Right atrium auricular region (tissue), 2 donors: ENCODE measurements at regions not wholly inside any gene's neighbourhood (a gene's known extent, or its start where the extent isn't known, plus 50 kb on each side); places are given as distances from the start of the nearest gene placed in this dataset.
"Not testable (repeated sequence)": the region's sequence is repeated elsewhere in the genome, so short reads cannot be mapped to it uniquely, and the experiment has no call there.

ENCODE experiments used
- DNase-seq: peaks from one replicate; pipeline ENCODE4 v3.0.0-alpha.2; 2019; ENCODE audit warnings: low spot score
- H3K27ac ChIP-seq, 2 donors: fragments of 200-600 bp; sonication (generic); 1 replicate in 1 of 2; 2 replicates in 1 of 2; pipeline ENCODE4 v1.5.1; 2016 to 2019
- H3K27me3 ChIP-seq, 2 donors: fragments of 200-600 bp; sonication (generic); one replicate each; pipeline versions ENCODE4 v1.5.1 to v1.6.0; 2017 to 2019
- H3K36me3 ChIP-seq: fragments of 200-600 bp; sonication (generic); one replicate; pipeline ENCODE4 v1.5.1; 2016
- H3K4me1 ChIP-seq, 2 donors: fragments of 200-600 bp; sonication (generic); one replicate each; pipeline versions ENCODE4 v1.5.1 to v1.6.0; 2017 to 2019
- H3K4me3 ChIP-seq, 2 donors: fragments of 200-600 bp; sonication (generic); 1 replicate in 1 of 2; 2 replicates in 1 of 2; pipeline ENCODE4 v1.5.1; 2017 to 2019; ENCODE audit warnings: mild to moderate bottlenecking in 1 of 2, moderate library complexity in 1 of 2
- H3K9me3 ChIP-seq, 2 donors: fragments of 200-600 bp; sonication (generic); one replicate each; pipeline ENCODE4 v1.5.1; 2019
- CTCF ChIP-seq, 2 donors: fragments of 200-600 bp; sonication (generic); IDR thresholded peaks; one replicate each; pipeline ENCODE4 v1.5.1; 2019; ENCODE audit warnings: antibody characterized with exemption in 2 of 2

DNA sequence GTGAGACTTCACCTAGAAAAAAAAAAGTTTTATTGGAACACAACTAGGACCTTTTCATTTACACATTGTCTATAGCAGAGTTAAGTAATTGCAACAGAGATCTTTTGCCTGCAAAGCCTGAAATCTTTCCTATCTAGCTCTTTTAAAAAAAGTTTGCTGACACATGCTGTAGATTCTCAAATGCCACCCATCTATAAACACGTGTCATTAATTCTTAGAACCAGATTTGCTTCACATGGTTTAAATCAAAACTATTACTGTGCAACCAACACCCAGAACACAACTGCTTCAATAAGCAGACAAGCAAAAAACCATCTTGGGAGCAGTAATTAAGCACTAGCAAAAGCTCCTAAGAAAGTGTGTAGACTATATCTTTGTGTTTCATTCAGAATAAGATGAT lies 55.0 kb downstream of the OXSM start:
- no peak for DNase-seq
- Histone ChIP-seq H3K27me3 (no peaks in the 10 kb centered on the region), H3K4me3 (no peak overlapping the region), H3K36me3 (no peaks in the 10 kb centered on the region), H3K27ac (no peak overlapping the region), H3K4me1 (no peaks in the 10 kb centered on the region), H3K9me3 (no peaks in the 10 kb centered on the region)
- TF ChIP-seq CTCF (IDR thresholded peaks at IDR 0.05) = no peak

DNA sequence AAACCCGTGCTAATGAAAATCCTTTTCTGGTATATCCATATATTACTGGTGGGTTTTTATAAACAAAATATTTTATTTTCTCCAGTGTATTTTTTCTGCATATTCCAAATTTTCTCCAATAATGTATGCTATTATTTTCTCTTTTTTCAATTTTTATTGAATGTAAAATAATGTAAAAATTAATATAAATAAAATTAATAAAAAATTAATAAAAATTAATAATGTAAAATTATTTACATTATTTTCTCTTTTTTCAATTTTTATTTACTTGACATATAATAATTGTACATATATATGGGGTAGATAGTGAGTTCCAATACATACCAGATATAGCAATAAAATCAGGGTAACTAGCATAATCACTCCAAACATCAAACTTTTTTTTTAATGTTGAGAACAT lies 56.4 kb downstream of the OXSM start:
- H3K4me1 ChIP-seq = no peaks in the 10 kb centered on the region
- no peaks in the 10 kb centered on the region for H3K27me3 ChIP-seq
- DNase-seq = no peak
- no peaks in the 10 kb centered on the region for H3K36me3 ChIP-seq
- no peak overlapping the region for H3K4me3 ChIP-seq
- no peak for TF ChIP-seq CTCF (IDR thresholded peaks at IDR 0.05)
- no peak overlapping the region for H3K27ac ChIP-seq
- no peaks in the 10 kb centered on the region for H3K9me3 ChIP-seq

DNA sequence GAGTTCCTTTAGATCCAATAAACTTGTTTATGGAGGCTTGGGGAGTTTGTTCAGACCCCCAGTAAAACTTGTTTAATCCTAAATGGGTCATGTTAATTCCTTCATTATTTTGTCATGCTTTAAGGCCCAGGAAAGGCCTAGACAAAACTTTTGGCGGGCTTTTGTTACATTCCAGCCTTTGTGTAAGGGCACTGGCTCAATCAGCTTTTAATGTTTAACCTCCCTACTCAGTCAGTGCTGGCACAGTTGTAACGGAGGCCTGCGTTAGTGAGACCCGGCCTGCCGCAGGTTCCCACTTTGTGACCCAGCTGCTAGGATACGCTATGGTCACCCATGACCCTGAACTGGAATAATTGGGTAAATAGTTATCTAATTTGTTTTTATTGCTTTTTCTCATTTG lies 59.2 kb downstream of the OXSM start:
- no peaks in the 10 kb centered on the region for H3K9me3 ChIP-seq
- H3K4me1 ChIP-seq = no peaks in the 10 kb centered on the region
- H3K4me3 ChIP-seq = no peak overlapping the region
- TF ChIP-seq CTCF (IDR thresholded peaks at IDR 0.05) = no peak
- H3K36me3 ChIP-seq = no peaks in the 10 kb centered on the region
- H3K27me3 ChIP-seq = no peaks in the 10 kb centered on the region
- no peak for DNase-seq
- no peak overlapping the region for H3K27ac ChIP-seq

- H3K9me3 ChIP-seq = no peaks in the 10 kb centered on the region
- H3K36me3 ChIP-seq = no peaks in the 10 kb centered on the region
- H3K27ac ChIP-seq = no peak overlapping the region
- no peak for DNase-seq
- H3K4me1 ChIP-seq = no peaks in the 10 kb centered on the region
- H3K27me3 ChIP-seq = no peaks in the 10 kb centered on the region
- H3K4me3 ChIP-seq = no peak overlapping the region
- no peak for TF ChIP-seq CTCF (IDR thresholded peaks at IDR 0.05)
Observed at GRCh38 chr3:25849641-25850385, 59.9 kb downstream of the OXSM start.

DNA sequence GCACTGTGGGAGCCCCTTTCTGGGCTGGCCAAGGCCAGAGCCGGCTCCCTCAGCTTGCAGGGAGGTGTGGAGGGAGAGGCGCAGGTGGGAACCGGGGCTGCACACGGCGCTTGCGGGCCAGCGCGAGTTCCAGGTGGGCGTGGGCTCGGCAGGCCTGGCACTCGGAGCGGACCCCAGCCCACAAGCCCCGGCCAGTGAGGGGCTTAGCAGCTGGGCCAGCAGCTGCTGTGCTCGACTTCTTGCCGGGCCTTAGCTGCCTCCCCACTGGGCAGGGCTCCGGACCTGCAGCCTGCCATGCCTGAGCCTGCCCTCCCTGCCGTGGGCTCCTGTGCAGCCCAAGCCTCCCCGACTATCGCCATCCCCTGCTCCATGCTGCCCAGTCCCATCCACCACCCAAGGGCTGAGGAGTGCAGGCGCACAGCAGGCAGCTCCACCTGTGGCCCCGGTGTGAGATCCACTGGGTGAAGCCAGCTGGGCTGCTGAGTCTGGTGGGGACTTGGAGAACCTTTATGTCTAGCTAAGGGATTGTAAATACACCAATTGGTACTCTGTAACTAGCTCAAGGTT lies 61.9 kb downstream of the OXSM start:
- H3K36me3 ChIP-seq, H3K27me3 ChIP-seq, H3K4me3 ChIP-seq, H3K4me1 ChIP-seq, DNase-seq, H3K9me3 ChIP-seq, H3K27ac ChIP-seq: not testable (repeated sequence)

- no peaks in the 10 kb centered on the region for H3K27me3 ChIP-seq
Observed at GRCh38 chr3:25854214-25854613, 64.3 kb downstream of the OXSM start.

More at GRCh38 chr3:25854214-25854613, 64.3 kb downstream of the OXSM start:
- Histone ChIP-seq H3K4me1 (no peaks in the 10 kb centered on the region), H3K9me3 (no peaks in the 10 kb centered on the region), H3K36me3 (no peaks in the 10 kb centered on the region), H3K4me3 (no peak overlapping the region), H3K27ac (no peak overlapping the region)
- TF ChIP-seq CTCF (IDR thresholded peaks at IDR 0.05) = no peak
- DNase-seq = no peak
